ENCODE measurements at regions not wholly inside any gene's neighbourhood (a gene's known extent, or its start where the extent isn't known, plus 50 kb on each side); places are given as distances from the start of the nearest gene placed in this dataset.
"Not testable (repeated sequence)": the region's sequence is repeated elsewhere in the genome, so short reads cannot be mapped to it uniquely, and the experiment has no call there.

- no peak for ATAC-seq
Measured at GRCh38 chr6:132198896-132199295, 202.4 kb downstream of the MOXD1 start.

GRCh38 chr6:132198040-132198439 lies 203.2 kb downstream of the MOXD1 start:
- no peak for ATAC-seq

GRCh38 chr6:132194529-132194928 lies 206.7 kb downstream of the MOXD1 start:
- ATAC-seq, result no peak

GRCh38 chr6:132192631-132193030 lies 208.6 kb downstream of the MOXD1 start:
- ATAC-seq, result no peak

GRCh38 chr6:132190815-132191175 lies 210.5 kb downstream of the MOXD1 start:
- no peak for ATAC-seq

- no peak for ATAC-seq
Measured at GRCh38 chr6:132190097-132190814, 211.0 kb downstream of the MOXD1 start.

- no peak for ATAC-seq
Measured at GRCh38 chr6:132188556-132189264, 212.6 kb downstream of the MOXD1 start.

- no peak for ATAC-seq
Measured at GRCh38 chr6:132187816-132188215, 213.5 kb downstream of the MOXD1 start.

- ATAC-seq, result not testable (repeated sequence)
Measured at GRCh38 chr6:132184966-132185365, 216.3 kb downstream of the MOXD1 start.

- no peak for ATAC-seq
Measured at GRCh38 chr6:132179955-132180354, 221.3 kb downstream of the MOXD1 start.

- no peak for ATAC-seq
Measured at GRCh38 chr6:132174919-132175318, 223.7 kb upstream of the CCN2 start.

- no peak for ATAC-seq
Measured at GRCh38 chr6:132168961-132169360, 217.8 kb upstream of the CCN2 start.

GRCh38 chr6:132167929-132168892 lies 217.0 kb upstream of the CCN2 start:
- no peak for ATAC-seq

GRCh38 chr6:132166526-132167051 lies 215.4 kb upstream of the CCN2 start:
- ATAC-seq, result no peak

- no peak for ATAC-seq
Measured at GRCh38 chr6:132165677-132166076, 214.5 kb upstream of the CCN2 start.

GRCh38 chr6:132161283-132161682 lies 210.1 kb upstream of the CCN2 start:
- no peak for ATAC-seq

GRCh38 chr6:132153221-132153898 lies 202.2 kb upstream of the CCN2 start:
- no peak for ATAC-seq

- no peak for ATAC-seq
Measured at GRCh38 chr6:132147530-132148011, 196.4 kb upstream of the CCN2 start.

- no peak for ATAC-seq
Measured at GRCh38 chr6:132144456-132144855, 193.3 kb upstream of the CCN2 start.

- ATAC-seq, result no peak
Measured at GRCh38 chr6:132143258-132143657, 192.1 kb upstream of the CCN2 start.

GRCh38 chr6:132142768-132143167 lies 191.6 kb upstream of the CCN2 start:
- no peak for ATAC-seq

GRCh38 chr6:132142308-132142707 lies 191.1 kb upstream of the CCN2 start:
- no peak for ATAC-seq

Measured in esophagus mucosa (tissue), 1 donor.